HepG2 (cell line): ENCODE measurements at regions not wholly inside any gene's neighbourhood (a gene's known extent, or its start where the extent isn't known, plus 50 kb on each side); places are given as distances from the start of the nearest gene placed in this dataset.

Experiments used
- ATAC-seq: fragments of 200-7000 bp; cut with Tn5 transposase; 3 replicates; pipeline ENCODE4 v1.9.1; 2020; ENCODE audit warnings: mild to moderate bottlenecking, moderate library complexity
- BruUV-seq: library from RNA; stranded (reverse); fragments of 400-500 nt; replicated peaks from 2 replicates; lab custom pipeline; 2021; lab: Mats Ljungman, UMichigan
- CTCF ChIA-PET: fragments of 300-600 bp; formaldehyde crosslinking; extraction: SDS; loops from one replicate; lab custom pipeline; 2021; ENCODE audit warnings: low total read pairs, inconsistent platforms, low intra/inter-chr PET ratio; lab: Yijun Ruan, JAX
- POLR2A ChIA-PET: fragments of 350-600 bp; sonication (Branson Sonifier 250); formaldehyde crosslinking; loops from one replicate; lab custom pipeline; 2020; ENCODE audit warnings: antibody characterized with exemption, inconsistent platforms; lab: Yijun Ruan, JAX
- DNase-seq: peaks from one replicate; pipeline ENCODE4 v3.0.0-alpha.2; 2015; ENCODE audit warnings: low spot score
- FAIRE-seq: peaks from 3 replicates; lab custom pipeline; 2011; peaks lifted over from hg19 to GRCh38; lab: Jason Lieb, UNC
- H2AFZ ChIP-seq: one replicate; pipeline ENCODE4 v1.6.1; 2011; ENCODE audit warnings: low read length, inconsistent platforms
- H3K27ac ChIP-seq: fragments of 300-600 bp; 3 replicates; pipeline ENCODE4 v1.8.0; 2011; ENCODE audit warnings: mixed run types, mild to moderate bottlenecking, mixed read lengths, low read length, inconsistent platforms; ENCODE audit not compliant: insufficient read depth; ENCODE audit errors: extremely low read length
- H3K27me3 ChIP-seq, 2 experiments: fragments of 200-600 bp in 1 of 2; 2 replicates in 1 of 2; 3 replicates in 1 of 2; pipeline versions ENCODE4 v1.6.0 to v1.8.0; 2011; ENCODE audit warnings: low read length in 2 of 2, mild to moderate bottlenecking in 2 of 2, moderate library complexity in 2 of 2, inconsistent platforms in 1 of 2; ENCODE audit not compliant: insufficient read depth in 2 of 2, control insufficient read depth in 1 of 2
- H3K36me3 ChIP-seq, 2 experiments: fragments of 200-600 bp in 1 of 2; replicated peaks in 1 of 2; 2 replicates in 1 of 2; 3 replicates in 1 of 2; pipeline versions ENCODE4 v1.5.1 to v1.8.0; 2011; ENCODE audit warnings: low read length in 2 of 2, inconsistent platforms in 1 of 2; ENCODE audit not compliant: insufficient read depth in 2 of 2, control insufficient read depth in 1 of 2
- H3K4me1 ChIP-seq: 2 replicates; pipeline ENCODE4 v1.5.1; 2012; ENCODE audit warnings: low read length, inconsistent platforms; ENCODE audit not compliant: insufficient read depth
- H3K4me2 ChIP-seq: 2 replicates; pipeline ENCODE4 v1.6.0; 2011; ENCODE audit warnings: low read depth, low read length, inconsistent platforms
- H3K4me3 ChIP-seq, 3 experiments: fragments of 200-600 bp in 1 of 3; sonication (generic), shearing (Covaris generic) in 1 of 3; replicated peaks in 1 of 3; 2 replicates each; pipeline ENCODE4 v1.5.1; 2011 to 2016; ENCODE audit warnings: low read length in 3 of 3, inconsistent platforms in 2 of 3, low read depth in 2 of 3, mild to moderate bottlenecking in 2 of 3, control low read depth in 1 of 3, mixed read lengths in 1 of 3; ENCODE audit not compliant: insufficient read depth in 1 of 3
- H3K79me2 ChIP-seq: one replicate; pipeline ENCODE4 v1.6.1; 2011; ENCODE audit warnings: low read length, inconsistent platforms; ENCODE audit not compliant: insufficient read depth
- H3K9ac ChIP-seq: 2 replicates; pipeline ENCODE4 v1.6.0; 2011; ENCODE audit warnings: mild to moderate bottlenecking, low read depth, low read length, inconsistent platforms; ENCODE audit not compliant: insufficient read depth
- H3K9me3 ChIP-seq: 2 replicates; pipeline ENCODE4 v1.5.1; 2012; ENCODE audit warnings: mild to moderate bottlenecking, low read length
- H4K20me1 ChIP-seq: 2 replicates; pipeline ENCODE4 v1.6.0; 2011; ENCODE audit warnings: inconsistent platforms, mild to moderate bottlenecking, low read length, moderate library complexity; ENCODE audit not compliant: insufficient read depth
- BRCA1 ChIP-seq: sonication (generic); formaldehyde crosslinking; IDR thresholded peaks from 2 replicates; pipeline ENCODE4 v1.4.0; 2020; ENCODE audit warnings: missing genetic modification reagents
- EED ChIP-seq: sonication (generic); formaldehyde crosslinking; IDR thresholded peaks from 2 replicates; pipeline ENCODE4 v1.5.0; 2020; ENCODE audit warnings: mild to moderate bottlenecking, missing genetic modification reagents
- FOXO1 ChIP-seq: sonication (generic); formaldehyde crosslinking; IDR thresholded peaks from 2 replicates; pipeline ENCODE4 v1.4.0; 2020; ENCODE audit warnings: missing genetic modification reagents
- HMG20B ChIP-seq: conservative IDR thresholded peaks from 2 replicates; pipeline ENCODE4 v1.6.1; 2016; ENCODE audit warnings: missing genetic modification reagents, missing compliant biosample characterization
- JUNB ChIP-seq: sonication (generic); formaldehyde crosslinking; IDR thresholded peaks from 2 replicates; pipeline ENCODE4 v1.8.0; 2022; ENCODE audit warnings: missing genetic modification reagents, mild to moderate bottlenecking, borderline replicate concordance
- MXD4 ChIP-seq: IDR thresholded peaks from 2 replicates; pipeline ENCODE4 v1.6.1; 2016; ENCODE audit warnings: mild to moderate bottlenecking, missing biosample characterization, missing genetic modification reagents
- NCOR1 ChIP-seq: fragments of 200-600 bp; sonication (generic); IDR thresholded peaks from 2 replicates; pipeline ENCODE4 v1.7.0; 2017; ENCODE audit warnings: antibody characterized with exemption, low read length, borderline replicate concordance
- PAX8 ChIP-seq: sonication (generic); formaldehyde crosslinking; IDR thresholded peaks from 2 replicates; pipeline ENCODE4 v1.8.0; 2022; ENCODE audit warnings: mild to moderate bottlenecking, missing genetic modification reagents, borderline replicate concordance
- PTBP1 ChIP-seq: fragments of 200-400 bp; formaldehyde crosslinking; IDR thresholded peaks from 2 replicates; pipeline ENCODE4 v1.6.1; 2018; ENCODE audit warnings: low read length, low read depth; ENCODE audit not compliant: poor library complexity, severe bottlenecking
- RARG ChIP-seq: sonication (generic); formaldehyde crosslinking; IDR thresholded peaks from 2 replicates; pipeline ENCODE4 v1.4.0; 2020; ENCODE audit warnings: low read depth, mild to moderate bottlenecking, missing genetic modification reagents
- TFDP1 ChIP-seq: IDR thresholded peaks from 2 replicates; pipeline ENCODE4 v1.6.1; 2016; ENCODE audit warnings: missing compliant biosample characterization, missing genetic modification reagents, borderline replicate concordance
- ZC3H13 ChIP-seq: sonication (generic); formaldehyde crosslinking; IDR thresholded peaks from 2 replicates; pipeline ENCODE4 v1.8.1; 2023; ENCODE audit warnings: mild to moderate bottlenecking, missing genetic modification reagents, moderate library complexity
- ZNF281 ChIP-seq: sonication (generic); formaldehyde crosslinking; IDR thresholded peaks from 2 replicates; pipeline ENCODE4 v1.4.0; 2020; ENCODE audit warnings: missing genetic modification reagents, borderline replicate concordance
- ZZZ3 ChIP-seq: sonication (generic); formaldehyde crosslinking; IDR thresholded peaks from 2 replicates; pipeline ENCODE4 v1.4.0; 2020; ENCODE audit warnings: missing genetic modification reagents, mild to moderate bottlenecking, borderline replicate concordance
- WGBS: methylation state at CpG from one replicate; pipeline ENCODE4 v1.1.6; 2017; ENCODE audit warnings: low lambda C conversion rate; 5-methylcytosine and 5-hydroxymethylcytosine counted together
- in situ Hi-C: cut with HindIII; loops from 2 replicates; pipeline ENCODE4 v1.10.0; 2017; ENCODE audit warnings: low pct_unique_long_range_greater_than_20kb; ENCODE audit not compliant: extremely low pct_ligation_motif_present
- intact Hi-C: fragments of 100-400 bp; cut with micrococcal nuclease; formaldehyde crosslinking; loops from one replicate; pipeline ENCODE4 v1.10.0; 2022; ENCODE audit not compliant: unreplicated experiment
- TF ChIP-seq, protein P1 (sequence below): sonication (generic); formaldehyde crosslinking; IDR thresholded peaks from 2 replicates; pipeline ENCODE4 v1.5.1; 2020; ENCODE audit warnings: missing genetic modification reagents, mild to moderate bottlenecking, borderline replicate concordance

GRCh38 chr11:25927411-25927953 lies 404.4 kb upstream of the ANO3 start:
- no peaks in the 10 kb centered on the region for H3K27me3 ChIP-seq
- intact Hi-C loops, result no loop called here
- CTCF ChIA-PET, result no interaction called here
- no peak for TF ChIP-seq JUNB (CRISPR knock-in tag)
- no peak for TF ChIP-seq BRCA1 (CRISPR knock-in tag)
- TF ChIP-seq ZZZ3, result no peak
- no peak for TF ChIP-seq ZNF281 (CRISPR knock-in tag)
- TF ChIP-seq RARG (CRISPR knock-in tag), result no peak
- no peak for TF ChIP-seq HMG20B (CRISPR knock-in tag)
- no peak for TF ChIP-seq ZC3H13 (CRISPR knock-in tag)
- TF ChIP-seq TFDP1, result no peak
- TF ChIP-seq PAX8 (CRISPR knock-in tag), result no peak
- no peak for TF ChIP-seq PTBP1
- no peak for TF ChIP-seq EED (CRISPR knock-in tag)
- TF ChIP-seq FOXO1 (CRISPR knock-in tag), result no peak
- TF ChIP-seq MXD4 (CRISPR knock-in tag), result no peak
- TF ChIP-seq NCOR1, result no peak
- TF ChIP-seq, protein P1, sequence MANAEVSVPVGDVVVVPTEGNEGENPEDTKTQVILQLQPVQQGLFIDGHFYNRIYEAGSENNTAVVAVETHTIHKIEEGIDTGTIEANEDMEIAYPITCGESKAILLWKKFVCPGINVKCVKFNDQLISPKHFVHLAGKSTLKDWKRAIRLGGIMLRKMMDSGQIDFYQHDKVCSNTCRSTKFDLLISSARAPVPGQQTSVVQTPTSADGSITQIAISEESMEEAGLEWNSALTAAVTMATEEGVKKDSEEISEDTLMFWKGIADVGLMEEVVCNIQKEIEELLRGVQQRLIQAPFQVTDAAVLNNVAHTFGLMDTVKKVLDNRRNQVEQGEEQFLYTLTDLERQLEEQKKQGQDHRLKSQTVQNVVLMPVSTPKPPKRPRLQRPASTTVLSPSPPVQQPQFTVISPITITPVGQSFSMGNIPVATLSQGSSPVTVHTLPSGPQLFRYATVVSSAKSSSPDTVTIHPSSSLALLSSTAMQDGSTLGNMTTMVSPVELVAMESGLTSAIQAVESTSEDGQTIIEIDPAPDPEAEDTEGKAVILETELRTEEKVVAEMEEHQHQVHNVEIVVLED (CRISPR knock-in tag), result no peak
- TF ChIP-seq, all 625 proteins: peak for 0
- Histone ChIP-seq H3K4me2 (no peak overlapping the region), H4K20me1 (no peaks in the 10 kb centered on the region), H3K79me2 (no peaks in the 10 kb centered on the region), H3K27ac (no peak overlapping the region), H2AFZ (no peak overlapping the region), H3K4me3 (no peak overlapping the region), H3K36me3 (no peaks in the 10 kb centered on the region), H3K9me3 (no peaks in the 10 kb centered on the region; the same call in 1 of the 2 replicates), H3K4me1 (no peaks in the 10 kb centered on the region), H3K9ac (no peak overlapping the region)
- BruUV-seq, result no TSS peak
- WGBS, result 0% methylated on average over 3 of the region's 3 CpGs
- ATAC-seq (no peak), DNase-seq (no peak), FAIRE-seq (no peak)
- POLR2A ChIA-PET, result no interaction called here
- in situ Hi-C loops, result no loop called here
